OCI-LY7 (cell line): ENCODE measurements at regions not wholly inside any gene's neighbourhood (a gene's known extent, or its start where the extent isn't known, plus 50 kb on each side); places are given as distances from the start of the nearest gene placed in this dataset.
A peak's percentile ranks its signal among the peaks of the same experiment; 100 is the strongest.

Source experiments
- BruUV-seq: library from RNA; stranded (reverse); fragments of 400-500 nt; replicated peaks from 2 replicates; lab custom pipeline; 2021; lab: Mats Ljungman, UMichigan
- CTCF ChIA-PET: fragments of 300-600 bp; sonication (Branson Sonifier 250); formaldehyde crosslinking; loops from one replicate; lab custom pipeline; 2022; ENCODE audit warnings: antibody characterized with exemption; ENCODE audit not compliant: unreplicated experiment; lab: Charles Lee
- POLR2A ChIA-PET: fragments of 300-600 bp; sonication (Branson Sonifier 250); formaldehyde crosslinking; loops from one replicate; lab custom pipeline; 2022; ENCODE audit warnings: antibody characterized with exemption; lab: Charles Lee
- DNase-seq: peaks from one replicate; pipeline ENCODE4 v3.0.0-alpha.2; 2015; ENCODE audit warnings: low spot score
- H2AFZ ChIP-seq: fragments of 200-600 bp; sonication (generic), shearing (Covaris generic); 2 replicates; pipeline ENCODE4 v1.6.1; 2014; ENCODE audit warnings: mild to moderate bottlenecking, antibody characterized with exemption, low read length, moderate library complexity
- H3K27ac ChIP-seq: fragments of 200-600 bp; sonication (generic); 2 replicates; pipeline ENCODE4 v1.5.1; 2014; ENCODE audit warnings: mixed run types, low read depth, mild to moderate bottlenecking, moderate library complexity, low read length, inconsistent platforms; ENCODE audit not compliant: poor library complexity, severe bottlenecking
- H3K36me3 ChIP-seq: fragments of 200-600 bp; sonication (generic); 2 replicates; pipeline ENCODE4 v1.6.1; 2014; ENCODE audit warnings: mild to moderate bottlenecking, antibody characterized with exemption, low read length, moderate library complexity, mixed read lengths; ENCODE audit not compliant: insufficient read depth
- H3K4me1 ChIP-seq: fragments of 200-600 bp; sonication (generic); 2 replicates; pipeline ENCODE4 v1.5.1; 2014; ENCODE audit warnings: mild to moderate bottlenecking, low read length; ENCODE audit not compliant: insufficient read depth, poor library complexity, severe bottlenecking
- H3K4me2 ChIP-seq: fragments of 200-600 bp; sonication (generic); 2 replicates; pipeline ENCODE4 v1.6.1; 2014; ENCODE audit warnings: mild to moderate bottlenecking, low read length
- H3K4me3 ChIP-seq: fragments of 200-600 bp; sonication (generic); 2 replicates; pipeline ENCODE4 v1.5.1; 2014; ENCODE audit warnings: mild to moderate bottlenecking, low read depth, low read length; ENCODE audit not compliant: poor library complexity, severe bottlenecking
- H3K79me2 ChIP-seq: fragments of 200-600 bp; sonication (generic); 2 replicates; pipeline ENCODE4 v1.6.1; 2016; ENCODE audit warnings: low read depth, mild to moderate bottlenecking, low read length, moderate library complexity, mixed read lengths; ENCODE audit not compliant: insufficient read depth
- H3K9me2 ChIP-seq: fragments of 200-600 bp; sonication (generic); 2 replicates; pipeline ENCODE4 v1.6.1; 2016; ENCODE audit warnings: mild to moderate bottlenecking, low read length, mixed read lengths; ENCODE audit not compliant: insufficient read depth
- H3K9me3 ChIP-seq: fragments of 200-600 bp; sonication (generic); 2 replicates; pipeline ENCODE4 v1.6.1; 2014; ENCODE audit warnings: mild to moderate bottlenecking, mixed run types, low read length, mixed read lengths
- H4K20me1 ChIP-seq: fragments of 200-600 bp; sonication (generic); 2 replicates; pipeline ENCODE4 v1.6.1; 2014; ENCODE audit warnings: mild to moderate bottlenecking, antibody characterized with exemption, low read length, moderate library complexity, mixed read lengths; ENCODE audit not compliant: insufficient read depth
- EZH2phosphoT487 ChIP-seq: fragments of 200-600 bp; sonication (generic); IDR thresholded peaks from 2 replicates; pipeline ENCODE4 v1.6.1; 2018; ENCODE audit warnings: low read depth, borderline replicate concordance, mild to moderate bottlenecking, mixed run types, antibody characterized with exemption, low read length, moderate library complexity, mixed read lengths
- intact Hi-C: fragments of 100-400 bp; cut with micrococcal nuclease; formaldehyde crosslinking; loops from one replicate; pipeline ENCODE4 v1.10.0; 2022; ENCODE audit not compliant: unreplicated experiment
- TF ChIP-seq, protein P1 (sequence below): fragments of 200-600 bp; sonication (generic); conservative IDR thresholded peaks from 2 replicates; pipeline ENCODE4 v1.5.1; 2014; ENCODE audit warnings: mild to moderate bottlenecking, antibody characterized with exemption, low read length, moderate library complexity, mixed read lengths

GRCh38 chr10:84706431-84706830 is 378.0 kb downstream of the CCSER2 start:
- Histone ChIP-seq H3K4me1 (no peaks in the 10 kb centered on the region), H3K9me2 (no peaks in the 10 kb centered on the region), H2AFZ (no peak overlapping the region), H3K9me3 (no peaks in the 10 kb centered on the region), H3K4me2 (no peak overlapping the region), H3K27ac (no peak overlapping the region), H4K20me1 (no peaks in the 10 kb centered on the region), H3K4me3 (no peak overlapping the region), H3K36me3 (no peaks in the 10 kb centered on the region), H3K79me2 (no peaks in the 10 kb centered on the region)
- DNase-seq, result no peak
- ChIA-PET CTCF (no interaction called here), POLR2A (no interaction called here)
- BruUV-seq, result no TSS peak
- no peak for TF ChIP-seq EZH2phosphoT487
- TF ChIP-seq, protein P1, sequence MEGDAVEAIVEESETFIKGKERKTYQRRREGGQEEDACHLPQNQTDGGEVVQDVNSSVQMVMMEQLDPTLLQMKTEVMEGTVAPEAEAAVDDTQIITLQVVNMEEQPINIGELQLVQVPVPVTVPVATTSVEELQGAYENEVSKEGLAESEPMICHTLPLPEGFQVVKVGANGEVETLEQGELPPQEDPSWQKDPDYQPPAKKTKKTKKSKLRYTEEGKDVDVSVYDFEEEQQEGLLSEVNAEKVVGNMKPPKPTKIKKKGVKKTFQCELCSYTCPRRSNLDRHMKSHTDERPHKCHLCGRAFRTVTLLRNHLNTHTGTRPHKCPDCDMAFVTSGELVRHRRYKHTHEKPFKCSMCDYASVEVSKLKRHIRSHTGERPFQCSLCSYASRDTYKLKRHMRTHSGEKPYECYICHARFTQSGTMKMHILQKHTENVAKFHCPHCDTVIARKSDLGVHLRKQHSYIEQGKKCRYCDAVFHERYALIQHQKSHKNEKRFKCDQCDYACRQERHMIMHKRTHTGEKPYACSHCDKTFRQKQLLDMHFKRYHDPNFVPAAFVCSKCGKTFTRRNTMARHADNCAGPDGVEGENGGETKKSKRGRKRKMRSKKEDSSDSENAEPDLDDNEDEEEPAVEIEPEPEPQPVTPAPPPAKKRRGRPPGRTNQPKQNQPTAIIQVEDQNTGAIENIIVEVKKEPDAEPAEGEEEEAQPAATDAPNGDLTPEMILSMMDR, result no peak
- intact Hi-C loops, result no loop called here

- Histone ChIP-seq H3K9me2 (no peaks in the 10 kb centered on the region), H3K9me3 (no peaks in the 10 kb centered on the region), H2AFZ (no peak overlapping the region), H3K4me3 (no peak overlapping the region), H4K20me1 (no peaks in the 10 kb centered on the region), H3K27ac (no peak overlapping the region), H3K4me2 (no peak overlapping the region), H3K36me3 (no peaks in the 10 kb centered on the region), H3K4me1 (no peaks in the 10 kb centered on the region), H3K79me2 (no peaks in the 10 kb centered on the region)
- DNase-seq, result no peak
- TF ChIP-seq, protein P1, result no peak
- no peak for TF ChIP-seq EZH2phosphoT487
- ChIA-PET CTCF (no interaction called here), POLR2A (no interaction called here)
- intact Hi-C loops, result no loop called here
- no TSS peak for BruUV-seq
Measured at GRCh38 chr10:84706875-84707274, 378.5 kb downstream of the CCSER2 start.

- Histone ChIP-seq H3K9me3 (no peaks in the 10 kb centered on the region), H3K36me3 (no peaks in the 10 kb centered on the region), H3K79me2 (no peaks in the 10 kb centered on the region), H3K9me2 (no peaks in the 10 kb centered on the region), H3K27ac (no peak overlapping the region), H4K20me1 (no peaks in the 10 kb centered on the region), H3K4me1 (no peaks in the 10 kb centered on the region), H2AFZ (no peak overlapping the region), H3K4me2 (no peak overlapping the region), H3K4me3 (no peak overlapping the region)
- intact Hi-C loops, result loop anchor here (1.0 kb wide), 2 partner anchors 103 to 176 kb away; no protein-coding TSS in a partner anchor
- POLR2A ChIA-PET, result interaction anchor here (0.6 kb wide), 1 partner anchor 18 kb away, joined by 3 read pairs; no protein-coding TSS in a partner anchor
- peak; percentile 59 for DNase-seq
- CTCF ChIA-PET, result no interaction called here
- TF ChIP-seq, protein P1, result peak; percentile 85
- TF ChIP-seq EZH2phosphoT487, result no peak
- BruUV-seq, result no TSS peak
Measured at GRCh38 chr10:84715911-84716310, 387.5 kb downstream of the CCSER2 start.
